NCI-H1105 (cell line): ENCODE measurements at regions not wholly inside any gene's neighbourhood (a gene's known extent, or its start where the extent isn't known, plus 50 kb on each side); places are given as distances from the start of the nearest gene placed in this dataset.

Experiments used
- DNase-seq: peaks from one replicate; lab custom pipeline; 2025; lab: John Stamatoyannopoulos, UW

- DNase-seq = no peak
Observed at GRCh38 chr19:28936001-28936400, 276.9 kb downstream of the UQCRFS1 start.

- no peak for DNase-seq
Observed at GRCh38 chr19:28934631-28935030, 278.3 kb downstream of the UQCRFS1 start.

GRCh38 chr19:28933039-28933438 is 279.9 kb downstream of the UQCRFS1 start:
- DNase-seq = no peak

- DNase-seq = no peak
Observed at GRCh38 chr19:28932446-28932845, 280.5 kb downstream of the UQCRFS1 start.

GRCh38 chr19:28929006-28929405 is 283.9 kb downstream of the UQCRFS1 start:
- DNase-seq = no peak

- DNase-seq = no peak
Observed at GRCh38 chr19:28927456-28927855, 285.5 kb downstream of the UQCRFS1 start.

- no peak for DNase-seq
Observed at GRCh38 chr19:28920269-28921066, 292.5 kb downstream of the UQCRFS1 start.

- DNase-seq = no peak
Observed at GRCh38 chr19:28917621-28918020, 295.3 kb downstream of the UQCRFS1 start.

- no peak for DNase-seq
Observed at GRCh38 chr19:28915737-28916460, 297.1 kb downstream of the UQCRFS1 start.

- no peak for DNase-seq
Observed at GRCh38 chr19:28915202-28915601, 297.7 kb downstream of the UQCRFS1 start.

GRCh38 chr19:28914173-28914572 is 298.8 kb downstream of the UQCRFS1 start:
- no peak for DNase-seq

- no peak for DNase-seq
Observed at GRCh38 chr19:28913626-28914025, 299.3 kb downstream of the UQCRFS1 start.

GRCh38 chr19:28908941-28909340 is 304.0 kb downstream of the UQCRFS1 start:
- DNase-seq = no peak

GRCh38 chr19:28907534-28907933 is 305.4 kb downstream of the UQCRFS1 start:
- no peak for DNase-seq

- no peak for DNase-seq
Observed at GRCh38 chr19:28905996-28906395, 307.0 kb downstream of the UQCRFS1 start.

GRCh38 chr19:28899703-28900102 is 313.2 kb downstream of the UQCRFS1 start:
- no peak for DNase-seq

GRCh38 chr19:28898249-28898648 is 314.7 kb downstream of the UQCRFS1 start:
- no peak for DNase-seq

- DNase-seq = no peak
Observed at GRCh38 chr19:28889941-28890670, 322.8 kb downstream of the UQCRFS1 start.

- DNase-seq = no peak
Observed at GRCh38 chr19:28887920-28888618, 324.9 kb downstream of the UQCRFS1 start.

GRCh38 chr19:28886708-28887107 is 326.2 kb downstream of the UQCRFS1 start:
- no peak for DNase-seq

- no peak for DNase-seq
Observed at GRCh38 chr19:28885965-28886364, 327.0 kb downstream of the UQCRFS1 start.
